ENCODE measurements at regions not wholly inside any gene's neighbourhood (a gene's known extent, or its start where the extent isn't known, plus 50 kb on each side); places are given as distances from the start of the nearest gene placed in this dataset.

DNA sequence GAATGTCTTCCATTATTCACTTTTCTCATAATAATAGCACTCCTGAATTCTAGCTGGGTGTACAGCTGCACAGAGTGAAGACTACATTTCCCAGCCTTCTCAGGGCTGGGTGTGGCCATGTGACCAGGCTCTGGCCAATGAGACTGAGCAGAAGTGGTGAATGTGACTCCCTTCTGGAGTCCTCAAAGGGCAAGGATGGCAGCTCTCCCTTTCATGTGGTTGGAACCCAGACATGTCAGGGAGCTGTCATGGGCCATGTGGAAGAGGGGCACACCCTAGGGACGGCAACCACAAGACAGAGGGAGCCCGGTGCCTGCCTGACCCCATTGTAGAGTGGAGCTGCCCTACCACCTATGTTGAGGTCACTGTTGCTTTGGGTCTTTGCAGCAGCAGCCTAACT lies 312.8 kb upstream of the SULF2 start:
- no peaks in the 10 kb centered on the region for H3K36me3 ChIP-seq
- H3K4me1 ChIP-seq = no peaks in the 10 kb centered on the region
- H3K27me3 ChIP-seq = no peaks in the 10 kb centered on the region
- H3K27ac ChIP-seq = no peak overlapping the region
- TF ChIP-seq, protein P1, sequence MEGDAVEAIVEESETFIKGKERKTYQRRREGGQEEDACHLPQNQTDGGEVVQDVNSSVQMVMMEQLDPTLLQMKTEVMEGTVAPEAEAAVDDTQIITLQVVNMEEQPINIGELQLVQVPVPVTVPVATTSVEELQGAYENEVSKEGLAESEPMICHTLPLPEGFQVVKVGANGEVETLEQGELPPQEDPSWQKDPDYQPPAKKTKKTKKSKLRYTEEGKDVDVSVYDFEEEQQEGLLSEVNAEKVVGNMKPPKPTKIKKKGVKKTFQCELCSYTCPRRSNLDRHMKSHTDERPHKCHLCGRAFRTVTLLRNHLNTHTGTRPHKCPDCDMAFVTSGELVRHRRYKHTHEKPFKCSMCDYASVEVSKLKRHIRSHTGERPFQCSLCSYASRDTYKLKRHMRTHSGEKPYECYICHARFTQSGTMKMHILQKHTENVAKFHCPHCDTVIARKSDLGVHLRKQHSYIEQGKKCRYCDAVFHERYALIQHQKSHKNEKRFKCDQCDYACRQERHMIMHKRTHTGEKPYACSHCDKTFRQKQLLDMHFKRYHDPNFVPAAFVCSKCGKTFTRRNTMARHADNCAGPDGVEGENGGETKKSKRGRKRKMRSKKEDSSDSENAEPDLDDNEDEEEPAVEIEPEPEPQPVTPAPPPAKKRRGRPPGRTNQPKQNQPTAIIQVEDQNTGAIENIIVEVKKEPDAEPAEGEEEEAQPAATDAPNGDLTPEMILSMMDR (IDR thresholded peaks at IDR 0.05) = no peak
- intact Hi-C loops (cut with DNase I) = no loop called here
- H3K4me3 ChIP-seq = no peak overlapping the region
- no peaks in the 10 kb centered on the region for H3K9me3 ChIP-seq
- no peak for DNase-seq (ENCODE audit: low spot score in 2 of 2)

DNA sequence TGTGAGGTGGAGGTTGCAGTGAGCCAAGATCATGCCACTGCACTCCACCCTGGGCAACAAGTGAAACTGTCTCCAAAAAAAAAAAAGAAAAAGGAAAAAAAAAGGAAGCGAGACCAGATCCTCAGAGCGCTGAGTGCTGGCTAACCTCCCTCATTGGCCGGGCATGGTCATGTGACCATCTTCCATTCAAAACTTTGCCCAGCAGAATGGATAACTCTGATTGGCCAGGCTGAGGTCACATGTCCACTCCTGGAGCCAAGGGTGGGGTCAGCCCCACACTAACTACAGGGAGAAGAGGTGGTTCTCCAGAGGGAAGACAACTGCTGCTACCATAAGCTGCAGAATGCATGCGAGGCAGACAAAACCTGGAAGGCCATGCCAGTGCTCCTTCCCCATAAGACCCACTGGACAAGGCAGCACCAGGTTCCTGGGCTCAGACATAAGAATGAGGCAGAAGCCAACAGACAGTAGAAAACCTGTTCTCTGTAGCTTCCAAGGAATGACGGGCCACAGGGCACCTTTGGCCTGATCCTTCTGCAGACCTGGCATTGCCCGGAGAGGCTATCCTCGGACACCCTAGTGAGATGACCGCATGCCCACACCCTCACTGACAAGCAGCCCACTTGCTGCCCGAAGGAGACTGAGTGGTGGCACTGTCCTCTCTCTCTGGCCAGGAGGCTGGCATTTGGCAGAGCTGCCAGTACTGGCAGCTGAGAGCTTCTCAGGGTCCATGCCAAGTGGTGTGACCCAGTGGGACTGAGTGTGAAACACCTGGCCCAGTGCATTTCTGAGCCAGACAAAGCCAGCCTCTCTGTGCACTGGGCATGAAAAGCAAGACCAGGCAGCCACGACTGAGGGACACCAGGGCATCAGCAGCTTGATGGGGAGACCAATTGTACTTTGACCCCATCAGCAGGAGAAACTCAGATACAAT lies 311.9 kb upstream of the SULF2 start:
- TF ChIP-seq, protein P1 (IDR thresholded peaks at IDR 0.05) = no peak
- no peaks in the 10 kb centered on the region for H3K4me1 ChIP-seq

DNA sequence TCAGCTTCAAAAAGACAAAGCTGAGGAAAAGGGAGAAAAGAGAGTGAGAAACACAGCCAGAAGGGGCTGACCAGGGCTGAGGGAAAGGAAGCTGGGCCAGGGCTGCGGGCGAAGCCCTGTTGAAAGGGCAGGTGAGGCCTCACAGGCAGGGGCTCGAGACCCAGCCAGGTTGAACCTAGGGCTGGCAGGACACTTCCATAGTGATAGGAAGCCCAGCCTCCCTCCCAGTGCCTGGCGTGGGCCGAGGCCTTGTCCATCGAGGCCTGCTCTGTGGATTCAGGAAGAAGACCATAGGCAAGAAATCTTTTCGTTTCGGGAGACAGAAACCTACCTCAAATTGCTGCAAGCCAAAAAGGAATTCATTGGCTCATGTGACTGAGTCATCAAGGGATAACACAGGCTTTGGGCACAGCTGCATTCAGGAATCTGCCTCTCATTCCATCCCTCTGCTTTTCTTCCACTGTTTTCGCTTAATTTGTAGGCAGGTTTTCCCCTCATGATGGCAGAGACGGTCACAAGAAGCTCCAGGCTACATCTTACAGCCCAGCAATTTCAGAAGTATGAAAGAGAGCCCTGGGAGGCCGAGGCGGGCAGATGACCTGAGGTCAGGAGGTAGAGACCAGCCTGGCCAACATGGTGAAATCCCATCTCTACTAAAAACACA lies 311.1 kb upstream of the SULF2 start:
- H3K9me3 ChIP-seq = no peaks in the 10 kb centered on the region
- no peaks in the 10 kb centered on the region for H3K4me1 ChIP-seq
- no peaks in the 10 kb centered on the region for H3K27me3 ChIP-seq
- no peak for DNase-seq (ENCODE audit: low spot score in 2 of 2)
- TF ChIP-seq, protein P1 (IDR thresholded peaks at IDR 0.05) = no peak
- H3K36me3 ChIP-seq = no peaks in the 10 kb centered on the region
- no peak overlapping the region for H3K4me3 ChIP-seq
- intact Hi-C loops (cut with DNase I) = no loop called here
- H3K27ac ChIP-seq = no peak overlapping the region

More for the DNA sequence above, 311.9 kb upstream of the SULF2 start:
- H3K4me3 ChIP-seq = no peak overlapping the region
- H3K27ac ChIP-seq = no peak overlapping the region
- intact Hi-C loops (cut with DNase I) = no loop called here
- H3K36me3 ChIP-seq = no peaks in the 10 kb centered on the region
- no peaks in the 10 kb centered on the region for H3K27me3 ChIP-seq
- no peak for DNase-seq (ENCODE audit: low spot score in 2 of 2)
- H3K9me3 ChIP-seq = no peaks in the 10 kb centered on the region

DNA sequence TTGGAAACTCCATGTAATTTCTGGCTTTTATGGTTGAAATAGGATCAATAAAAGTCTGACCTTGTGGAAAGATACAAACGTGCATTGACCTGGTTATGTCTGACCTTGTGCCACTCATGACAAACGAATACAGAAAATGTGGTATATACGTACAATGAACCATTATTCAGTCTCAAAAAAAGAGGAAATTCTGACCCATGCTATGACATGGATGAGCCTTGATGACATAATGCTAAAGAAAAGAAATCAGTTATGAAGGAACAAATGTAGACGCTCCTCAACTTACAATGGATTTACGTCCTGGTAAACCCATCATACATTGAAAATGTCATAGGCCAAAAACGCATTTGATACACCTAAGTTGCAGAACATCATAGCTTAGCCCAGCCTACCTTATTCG lies 309.7 kb upstream of the SULF2 start:
- Histone ChIP-seq H3K27me3 (no peaks in the 10 kb centered on the region), H3K36me3 (no peaks in the 10 kb centered on the region), H3K4me3 (no peak overlapping the region), H3K4me1 (no peaks in the 10 kb centered on the region), H3K27ac (no peak overlapping the region), H3K9me3 (no peaks in the 10 kb centered on the region)
- intact Hi-C loops (cut with DNase I) = no loop called here
- TF ChIP-seq, protein P1 (IDR thresholded peaks at IDR 0.05) = no peak
- no peak for DNase-seq (ENCODE audit: low spot score in 2 of 2)

DNA sequence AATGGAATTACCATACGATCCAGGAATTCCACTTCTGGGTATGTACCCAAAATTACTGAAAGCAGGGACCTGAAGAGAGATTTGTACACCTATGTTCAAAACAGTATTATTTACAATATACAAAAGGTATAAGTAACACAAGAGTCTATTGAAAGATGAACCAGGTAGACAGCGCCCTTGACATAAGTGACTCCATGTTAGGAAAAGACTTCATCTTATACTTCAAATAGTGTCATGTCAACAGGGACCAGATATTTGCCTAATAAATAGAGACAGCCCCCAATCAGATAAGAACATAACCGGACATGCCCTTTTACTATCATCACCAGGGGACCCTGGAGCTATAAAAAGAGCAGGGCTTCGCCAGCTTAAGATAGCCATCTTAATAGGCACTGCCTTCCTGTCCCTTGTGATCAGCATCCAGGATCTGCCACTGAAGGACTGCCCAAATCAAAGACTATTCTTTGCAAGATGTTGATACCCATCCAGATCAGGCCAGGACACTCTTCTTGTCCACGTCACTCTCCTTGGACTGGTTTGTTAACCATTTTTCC lies 309.0 kb upstream of the SULF2 start:
- no peaks in the 10 kb centered on the region for H3K27me3 ChIP-seq
- TF ChIP-seq, protein P1 (IDR thresholded peaks at IDR 0.05) = no peak
- no peaks in the 10 kb centered on the region for H3K4me1 ChIP-seq
- no peak overlapping the region for H3K27ac ChIP-seq
- H3K9me3 ChIP-seq = no peaks in the 10 kb centered on the region
- no peaks in the 10 kb centered on the region for H3K36me3 ChIP-seq
- H3K4me3 ChIP-seq = no peak overlapping the region
- no peak for DNase-seq (ENCODE audit: low spot score in 2 of 2)
- intact Hi-C loops (cut with DNase I) = no loop called here

Measured in ascending aorta (tissue), 2 donors.